GM21515 (cell line): ENCODE measurements at regions not wholly inside any gene's neighbourhood (a gene's known extent, or its start where the extent isn't known, plus 50 kb on each side); places are given as distances from the start of the nearest gene placed in this dataset.

ENCODE experiments used
- ATAC-seq: cut with Tn5 transposase; IDR thresholded peaks from one replicate; pipeline ENCODE4 v1.9.1; 2021; ENCODE audit not compliant: unreplicated experiment

- ATAC-seq: no peak
Measured at GRCh38 chr11:92744929-92745585, 224.4 kb upstream of the MTNR1B start.

GRCh38 chr11:92750794-92751193 lies 218.7 kb upstream of the MTNR1B start:
- ATAC-seq: no peak

GRCh38 chr11:92751594-92751993 lies 217.9 kb upstream of the MTNR1B start:
- no peak for ATAC-seq

- no peak for ATAC-seq
Measured at GRCh38 chr11:92752122-92752521, 217.3 kb upstream of the MTNR1B start.

GRCh38 chr11:92753161-92753560 lies 216.3 kb upstream of the MTNR1B start:
- ATAC-seq: no peak

- ATAC-seq: no peak
Measured at GRCh38 chr11:92758241-92758780, 211.1 kb upstream of the MTNR1B start.

GRCh38 chr11:92759571-92760214 lies 209.8 kb upstream of the MTNR1B start:
- no peak for ATAC-seq

GRCh38 chr11:92762121-92762540 lies 207.3 kb upstream of the MTNR1B start:
- ATAC-seq: no peak

- ATAC-seq: no peak
Measured at GRCh38 chr11:92763336-92763735, 206.1 kb upstream of the MTNR1B start.

GRCh38 chr11:92764128-92764527 lies 205.3 kb upstream of the MTNR1B start:
- ATAC-seq: no peak

GRCh38 chr11:92765082-92765840 lies 204.2 kb upstream of the MTNR1B start:
- ATAC-seq: no peak

GRCh38 chr11:92765965-92766371 lies 203.5 kb upstream of the MTNR1B start:
- no peak for ATAC-seq

- no peak for ATAC-seq
Measured at GRCh38 chr11:92766698-92767097, 202.8 kb upstream of the MTNR1B start.

GRCh38 chr11:92767416-92767815 lies 202.0 kb upstream of the MTNR1B start:
- no peak for ATAC-seq

- ATAC-seq: no peak
Measured at GRCh38 chr11:92768121-92768840, 201.2 kb upstream of the MTNR1B start.

- no peak for ATAC-seq
Measured at GRCh38 chr11:92769112-92769511, 200.3 kb upstream of the MTNR1B start.

GRCh38 chr11:92770419-92770818 lies 199.0 kb upstream of the MTNR1B start:
- ATAC-seq: no peak

GRCh38 chr11:92770981-92771380 lies 198.5 kb upstream of the MTNR1B start:
- no peak for ATAC-seq

- no peak for ATAC-seq
Measured at GRCh38 chr11:92771701-92772100, 197.8 kb upstream of the MTNR1B start.

GRCh38 chr11:92775003-92775676 lies 194.3 kb upstream of the MTNR1B start:
- ATAC-seq: no peak

- no peak for ATAC-seq
Measured at GRCh38 chr11:92776676-92777075, 192.8 kb upstream of the MTNR1B start.
